ENCODE measurements at regions not wholly inside any gene's neighbourhood (a gene's known extent, or its start where the extent isn't known, plus 50 kb on each side); places are given as distances from the start of the nearest gene placed in this dataset.

DNA sequence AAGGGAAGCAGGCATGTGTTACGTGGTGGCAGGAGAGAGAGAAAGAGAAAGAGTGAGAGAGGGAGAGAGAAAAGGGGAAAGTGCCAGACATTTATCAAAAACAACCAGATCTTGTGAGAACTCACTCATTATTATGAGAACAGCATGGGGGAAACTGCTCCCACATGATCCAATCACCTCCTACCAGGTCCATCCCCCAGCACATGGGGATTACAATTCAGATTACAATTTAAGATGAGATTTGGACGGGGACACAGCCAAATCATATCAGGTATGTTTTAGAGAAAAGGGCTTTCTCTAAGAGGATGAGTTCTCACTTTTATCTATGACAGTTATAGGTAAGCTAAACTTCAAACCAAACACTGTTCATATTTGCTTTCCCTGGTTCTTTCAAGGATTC is 597.3 kb upstream of the PIK3C3 start:
- TF ChIP-seq, protein P1, sequence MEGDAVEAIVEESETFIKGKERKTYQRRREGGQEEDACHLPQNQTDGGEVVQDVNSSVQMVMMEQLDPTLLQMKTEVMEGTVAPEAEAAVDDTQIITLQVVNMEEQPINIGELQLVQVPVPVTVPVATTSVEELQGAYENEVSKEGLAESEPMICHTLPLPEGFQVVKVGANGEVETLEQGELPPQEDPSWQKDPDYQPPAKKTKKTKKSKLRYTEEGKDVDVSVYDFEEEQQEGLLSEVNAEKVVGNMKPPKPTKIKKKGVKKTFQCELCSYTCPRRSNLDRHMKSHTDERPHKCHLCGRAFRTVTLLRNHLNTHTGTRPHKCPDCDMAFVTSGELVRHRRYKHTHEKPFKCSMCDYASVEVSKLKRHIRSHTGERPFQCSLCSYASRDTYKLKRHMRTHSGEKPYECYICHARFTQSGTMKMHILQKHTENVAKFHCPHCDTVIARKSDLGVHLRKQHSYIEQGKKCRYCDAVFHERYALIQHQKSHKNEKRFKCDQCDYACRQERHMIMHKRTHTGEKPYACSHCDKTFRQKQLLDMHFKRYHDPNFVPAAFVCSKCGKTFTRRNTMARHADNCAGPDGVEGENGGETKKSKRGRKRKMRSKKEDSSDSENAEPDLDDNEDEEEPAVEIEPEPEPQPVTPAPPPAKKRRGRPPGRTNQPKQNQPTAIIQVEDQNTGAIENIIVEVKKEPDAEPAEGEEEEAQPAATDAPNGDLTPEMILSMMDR (IDR thresholded peaks at IDR 0.05), result no peak
- no peak for TF ChIP-seq POLR2A (IDR thresholded peaks at IDR 0.05)

Data from testis (tissue), 2 donors.